RWPE2 (cell line): ENCODE measurements at regions not wholly inside any gene's neighbourhood (a gene's known extent, or its start where the extent isn't known, plus 50 kb on each side); places are given as distances from the start of the nearest gene placed in this dataset.

ENCODE experiments used
- ATAC-seq: fragments of 200-7000 bp; cut with Tn5 transposase; 3 replicates; pipeline ENCODE4 v1.9.1; 2021; ENCODE audit warnings: low read depth
- DNase-seq: peaks from one replicate; pipeline ENCODE4 v3.0.0-alpha.2; 2020; ENCODE audit warnings: low spot score
- H3K27ac ChIP-seq: fragments of 450-650 bp; 2 replicates; pipeline ENCODE4 v1.5.1; 2017; ENCODE audit warnings: mild to moderate bottlenecking; ENCODE audit not compliant: poor library complexity, severe bottlenecking
- H3K27me3 ChIP-seq: fragments of 250-450 bp; sonication (Bioruptor Pico); 2 replicates; pipeline ENCODE4 v1.5.1; 2021; ENCODE audit warnings: mild to moderate bottlenecking, moderate library complexity; ENCODE audit not compliant: insufficient read depth, poor library complexity, severe bottlenecking
- H3K36me3 ChIP-seq: fragments of 250-450 bp; sonication (Bioruptor Pico); 2 replicates; pipeline ENCODE4 v1.5.1; 2020; ENCODE audit warnings: low read depth, mild to moderate bottlenecking, moderate library complexity
- H3K4me1 ChIP-seq: fragments of 250-450 bp; sonication (Bioruptor Pico); 2 replicates; pipeline ENCODE4 v1.5.1; 2021; ENCODE audit warnings: mild to moderate bottlenecking, moderate library complexity; ENCODE audit not compliant: insufficient read depth, poor library complexity, severe bottlenecking
- H3K4me3 ChIP-seq: fragments of 250-450 bp; sonication (Bioruptor Pico); 2 replicates; pipeline ENCODE4 v1.5.1; 2021; ENCODE audit warnings: mild to moderate bottlenecking, moderate library complexity; ENCODE audit not compliant: severe bottlenecking
- H3K9me3 ChIP-seq: fragments of 250-450 bp; sonication (Bioruptor Pico); 2 replicates; pipeline ENCODE4 v1.5.1; 2021; ENCODE audit warnings: mild to moderate bottlenecking, moderate library complexity; ENCODE audit not compliant: severe bottlenecking
- CTCF ChIP-seq: fragments of 450-650 bp; IDR thresholded peaks from one replicate; pipeline ENCODE4 v1.5.1; 2017; ENCODE audit warnings: mild to moderate bottlenecking, moderate library complexity; ENCODE audit not compliant: poor library complexity, severe bottlenecking

DNA sequence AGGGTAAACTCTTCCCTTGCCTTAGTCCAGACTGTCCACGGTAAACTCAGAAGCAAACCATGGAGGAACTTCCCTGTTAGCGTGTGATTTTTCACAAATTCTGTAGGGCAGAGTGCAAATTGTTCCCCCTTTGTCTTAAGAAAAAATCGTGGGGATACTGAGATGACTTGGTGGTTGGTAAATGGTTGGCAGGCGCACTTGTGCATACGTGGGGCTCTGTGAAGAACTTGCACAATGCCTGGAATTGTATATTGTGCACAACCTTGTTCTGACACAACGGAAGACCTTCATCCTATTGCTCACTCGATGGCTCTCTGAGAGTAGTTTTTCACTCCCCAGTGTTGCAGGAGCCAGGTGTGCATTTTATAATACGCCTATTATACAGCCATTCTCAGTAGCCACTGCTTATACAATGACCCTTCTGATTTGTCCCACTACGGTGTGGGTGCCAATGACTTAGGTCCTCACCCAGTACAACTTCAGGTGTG is 150.0 kb downstream of the SPRY1 start:
- no peaks in the 10 kb centered on the region for H3K36me3 ChIP-seq
- H3K9me3 ChIP-seq, result no peaks in the 10 kb centered on the region
- no peaks in the 10 kb centered on the region for H3K4me1 ChIP-seq
- H3K4me3 ChIP-seq, result no peak overlapping the region
- no peaks in the 10 kb centered on the region for H3K27me3 ChIP-seq
- no peak overlapping the region for H3K27ac ChIP-seq
- ATAC-seq (no peak), DNase-seq (no peak)
- no peak for TF ChIP-seq CTCF

DNA sequence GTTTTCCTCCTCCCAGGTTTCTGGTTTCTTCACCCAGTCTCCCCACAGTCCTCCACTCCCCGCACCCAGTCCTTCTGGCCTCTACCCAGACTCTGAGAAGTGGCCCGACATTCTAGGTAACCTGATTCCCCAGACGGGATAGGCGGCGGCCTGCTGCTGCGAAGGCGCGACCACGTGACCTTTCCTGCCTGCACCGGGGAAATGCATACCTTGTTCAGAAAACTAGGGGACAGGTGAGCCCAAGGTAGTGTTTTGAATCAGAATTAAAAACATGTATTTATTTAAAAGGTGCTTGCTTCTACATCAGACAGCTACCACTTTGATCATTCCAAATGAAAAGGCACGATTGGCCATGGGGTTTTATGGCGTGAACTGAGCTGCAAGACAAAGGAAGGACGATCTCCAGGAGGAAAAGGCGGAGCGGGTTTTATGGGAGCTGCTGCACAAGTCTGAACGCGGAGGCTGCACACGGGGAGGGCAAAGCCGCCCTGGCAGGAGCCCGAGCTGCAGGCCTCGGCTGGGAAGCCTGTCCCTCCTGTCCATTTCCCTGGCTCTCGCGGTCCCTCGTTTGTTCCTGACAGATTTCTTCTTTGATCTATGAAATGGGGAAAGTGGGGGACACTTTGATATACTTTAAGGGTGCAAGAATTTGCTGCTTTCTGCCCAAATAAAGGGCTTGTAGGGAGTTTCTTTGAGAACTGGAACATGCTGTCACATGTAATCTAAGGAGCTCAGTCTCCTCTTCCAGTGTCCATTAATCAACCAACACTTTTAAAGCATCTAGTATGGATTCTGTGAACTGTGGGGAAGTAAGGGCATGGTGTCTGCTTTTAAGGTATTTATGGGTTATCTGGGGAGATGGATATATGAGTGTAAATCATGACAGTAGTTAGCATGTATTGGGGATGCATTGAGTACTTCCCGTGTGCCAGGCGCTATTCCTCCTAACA is 150.9 kb downstream of the SPRY1 start:
- no peak overlapping the region for H3K4me3 ChIP-seq
- no peak for DNase-seq
- no peak overlapping the region for H3K27ac ChIP-seq
- no peaks in the 10 kb centered on the region for H3K4me1 ChIP-seq
- ATAC-seq, result peak; percentile 46
- H3K36me3 ChIP-seq, result no peaks in the 10 kb centered on the region
- TF ChIP-seq CTCF, result no peak
- no peaks in the 10 kb centered on the region for H3K9me3 ChIP-seq
- no peaks in the 10 kb centered on the region for H3K27me3 ChIP-seq

DNA sequence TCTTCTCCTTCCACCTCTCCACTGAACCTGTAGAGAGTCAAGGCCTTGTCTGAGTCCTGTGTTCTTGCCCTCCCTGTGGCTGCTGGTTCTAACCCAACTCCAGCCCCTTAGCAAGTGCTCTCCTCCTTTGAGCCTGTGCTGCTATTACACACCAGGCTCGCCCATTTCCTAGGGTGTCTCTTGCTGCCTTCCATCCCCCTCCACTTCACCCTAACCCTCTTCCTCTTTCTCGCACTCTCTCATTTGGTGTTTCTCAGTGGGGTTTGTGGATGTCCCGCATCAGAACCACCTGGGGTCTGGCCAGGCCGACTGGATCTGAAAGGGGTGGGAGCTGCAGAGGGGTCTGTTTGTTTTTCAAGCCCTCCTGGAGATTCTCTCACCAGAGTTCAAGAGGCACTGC is 156.7 kb downstream of the SPRY1 start:
- Histone ChIP-seq H3K27me3 (no peaks in the 10 kb centered on the region), H3K9me3 (no peaks in the 10 kb centered on the region), H3K4me1 (peaks cover 20% of the 10 kb centered on the region), H3K27ac (no peak overlapping the region), H3K4me3 (no peak overlapping the region), H3K36me3 (no peaks in the 10 kb centered on the region)
- DNase-seq (no peak), ATAC-seq (no peak)
- TF ChIP-seq CTCF, result no peak

DNA sequence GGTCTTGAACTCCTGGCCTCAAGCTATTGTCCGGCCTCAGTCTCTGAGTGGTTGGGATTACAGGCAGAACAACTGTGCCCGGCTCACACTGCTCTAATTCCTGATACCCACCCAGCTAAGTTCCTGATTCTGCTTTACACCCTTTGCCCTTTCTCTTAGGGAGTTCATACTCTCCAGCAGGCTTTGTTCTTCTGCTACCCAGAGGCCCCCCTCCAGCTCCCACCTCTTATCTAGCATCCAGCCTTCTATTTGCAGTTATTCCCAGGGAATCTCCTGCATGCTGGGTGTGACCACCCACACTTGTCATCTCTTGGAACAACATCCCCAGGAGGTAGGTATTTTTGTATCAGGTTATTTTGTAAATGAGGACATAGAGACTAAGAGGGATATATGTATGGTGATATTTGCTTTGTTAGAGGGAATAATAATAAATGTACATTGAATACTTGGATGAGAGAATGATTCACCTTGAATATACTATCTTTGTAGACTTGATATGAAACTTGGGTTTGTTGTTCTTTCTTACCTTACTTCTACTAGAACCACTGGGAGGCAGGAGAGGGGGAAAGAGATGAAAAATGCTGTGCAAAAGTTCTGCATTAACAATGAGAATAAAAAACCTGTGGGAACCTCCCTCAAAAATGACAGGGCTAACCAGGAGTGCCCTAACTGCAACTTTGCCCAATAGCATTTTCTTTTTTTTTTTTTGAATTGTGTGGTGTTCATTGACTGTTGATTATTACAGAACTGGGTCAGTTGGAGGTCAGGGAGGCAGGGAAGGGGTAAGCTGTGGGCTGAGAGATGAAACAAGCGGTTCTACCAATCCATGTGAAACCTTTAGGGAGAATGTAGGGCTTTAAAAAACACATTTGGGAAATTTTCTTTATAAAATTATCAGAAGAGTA is 157.4 kb downstream of the SPRY1 start:
- Histone ChIP-seq H3K4me1 (peaks cover 20% of the 10 kb centered on the region), H3K36me3 (no peaks in the 10 kb centered on the region), H3K27me3 (no peaks in the 10 kb centered on the region), H3K9me3 (no peaks in the 10 kb centered on the region), H3K4me3 (no peak overlapping the region), H3K27ac (peak overlapping the region; percentile 84)
- TF ChIP-seq CTCF, result no peak
- no peak for DNase-seq
- ATAC-seq, result no peak
